H1 (cell line): ENCODE measurements at regions not wholly inside any gene's neighbourhood (a gene's known extent, or its start where the extent isn't known, plus 50 kb on each side); places are given as distances from the start of the nearest gene placed in this dataset.

ENCODE experiments used
- CTCF ChIA-PET: fragments of 300-600 bp; sonication (Branson Sonifier 250); formaldehyde crosslinking; loops from one replicate; lab custom pipeline; 2021; ENCODE audit not compliant: partially characterized antibody; lab: Charles Lee
- POLR2A ChIA-PET: fragments of 300-600 bp; sonication (Branson Sonifier 250); formaldehyde crosslinking; loops from one replicate; lab custom pipeline; 2021; ENCODE audit warnings: inconsistent platforms; ENCODE audit not compliant: partially characterized antibody; lab: Charles Lee
- DNase-seq, 2 experiments: peaks; one replicate each; pipeline versions ENCODE4 v3.0.0 to v3.0.0-alpha.2; 2010 to 2022; ENCODE audit warnings: low spot score in 2 of 2, low read depth in 1 of 2, mixed read lengths in 1 of 2
- FAIRE-seq: peaks from 2 replicates; lab custom pipeline; 2011; peaks lifted over from hg19 to GRCh38; lab: Jason Lieb, UNC
- H2AFZ ChIP-seq: 2 replicates; pipeline ENCODE4 v1.8.1; 2012; ENCODE audit warnings: low read length, inconsistent platforms
- H2AK5ac ChIP-seq: 2 replicates; pipeline ENCODE4 v1.6.1; 2013; ENCODE audit warnings: low read depth, low read length
- H2BK120ac ChIP-seq: replicated peaks from 2 replicates; pipeline ENCODE3; 2013; ENCODE audit warnings: low read depth, low read length, inconsistent platforms
- H2BK12ac ChIP-seq: 2 replicates; pipeline ENCODE4 v1.6.1; 2013; ENCODE audit warnings: low read depth, low read length
- H2BK15ac ChIP-seq: 2 replicates; pipeline ENCODE4 v1.6.1; 2013; ENCODE audit warnings: low read length
- H2BK20ac ChIP-seq: 2 replicates; pipeline ENCODE4 v1.6.1; 2013; ENCODE audit warnings: low read length
- H2BK5ac ChIP-seq: 2 replicates; pipeline ENCODE4 v1.6.1; 2013; ENCODE audit warnings: low read depth, low read length
- H3K14ac ChIP-seq: 2 replicates; pipeline ENCODE4 v1.6.1; 2013; ENCODE audit warnings: inconsistent platforms; ENCODE audit not compliant: insufficient read length
- H3K18ac ChIP-seq: 2 replicates; pipeline ENCODE4 v1.6.1; 2013; ENCODE audit warnings: low read length; ENCODE audit errors: extremely low read depth
- H3K23ac ChIP-seq: 2 replicates; pipeline ENCODE4 v1.6.1; 2013; ENCODE audit warnings: inconsistent platforms; ENCODE audit not compliant: insufficient read length
- H3K23me2 ChIP-seq: 2 replicates; pipeline ENCODE4 v1.6.1; 2013; ENCODE audit warnings: low read depth, low read length
- H3K27ac ChIP-seq: 2 replicates; pipeline ENCODE4 v1.6.1; 2011; ENCODE audit warnings: low read depth, low read length, inconsistent platforms
- H3K27me3 ChIP-seq, 4 experiments: replicated peaks in 1 of 4; 1 replicate in 1 of 4; 2 replicates in 3 of 4; pipeline versions ENCODE4 v1.6.1 to v1.8.1; 2011 to 2013; ENCODE audit warnings: low read length in 3 of 4, mild to moderate bottlenecking in 3 of 4, inconsistent platforms in 2 of 4, mixed read lengths in 2 of 4, moderate library complexity in 1 of 4; ENCODE audit not compliant: control insufficient read depth in 3 of 4, insufficient read depth in 3 of 4; ENCODE audit errors: extremely low read depth in 1 of 4
- H3K36me3 ChIP-seq, 4 experiments: 2 replicates each; pipeline versions ENCODE4 v1.6.1 to v1.8.1; 2011 to 2013; ENCODE audit warnings: mild to moderate bottlenecking in 4 of 4, low read length in 3 of 4, moderate library complexity in 2 of 4, control low read depth in 1 of 4, inconsistent platforms in 1 of 4; ENCODE audit not compliant: insufficient read depth in 4 of 4, control insufficient read depth in 2 of 4
- H3K4ac ChIP-seq: replicated peaks from 2 replicates; pipeline ENCODE3; 2013; ENCODE audit warnings: low read length, low read depth, mixed read lengths, inconsistent platforms; ENCODE audit not compliant: insufficient read length
- H3K4me1 ChIP-seq, 4 experiments: replicated peaks in 1 of 4; 1 replicate in 1 of 4; 2 replicates in 3 of 4; pipeline versions ENCODE4 v1.6.1 to v1.8.1; 2011 to 2013; ENCODE audit warnings: low read length in 3 of 4, inconsistent platforms in 2 of 4, mixed read lengths in 1 of 4; ENCODE audit not compliant: insufficient read depth in 4 of 4, control insufficient read depth in 3 of 4
- H3K4me2 ChIP-seq, 2 experiments: 2 replicates each; pipeline versions ENCODE4 v1.6.1 to v1.8.1; 2011 to 2013; ENCODE audit warnings: low read depth in 2 of 2, low read length in 2 of 2, control low read depth in 1 of 2, inconsistent platforms in 1 of 2, mild to moderate bottlenecking in 1 of 2; ENCODE audit not compliant: insufficient read depth in 1 of 2
- H3K4me3 ChIP-seq, 4 experiments: fragments of 200-600, 300-600 bp in 1 of 4; sonication (generic), shearing (Covaris generic), sonication (Bioruptor Twin) in 1 of 4; 2 replicates each; pipeline versions ENCODE4 v1.5.1 to v1.8.1; 2011 to 2016; ENCODE audit warnings: low read length in 4 of 4, low read depth in 3 of 4, control low read depth in 2 of 4, inconsistent platforms in 2 of 4, mild to moderate bottlenecking in 2 of 4, mixed read lengths in 1 of 4, moderate library complexity in 1 of 4; ENCODE audit not compliant: insufficient read depth in 2 of 4; ENCODE audit errors: extremely low read depth in 1 of 4
- H3K56ac ChIP-seq: replicated peaks from 2 replicates; pipeline ENCODE3; 2013; ENCODE audit warnings: low read depth, mild to moderate bottlenecking, mixed read lengths, low read length, inconsistent platforms; ENCODE audit not compliant: insufficient read length
- H3K79me1 ChIP-seq: 2 replicates; pipeline ENCODE4 v1.6.1; 2013; ENCODE audit warnings: low read depth, low read length, control low read depth
- H3K79me2 ChIP-seq, 2 experiments: 2 replicates each; pipeline versions ENCODE4 v1.6.1 to v1.8.1; 2012 to 2013; ENCODE audit warnings: low read length in 2 of 2, mild to moderate bottlenecking in 2 of 2, inconsistent platforms in 1 of 2; ENCODE audit not compliant: insufficient read depth in 2 of 2, control insufficient read depth in 1 of 2
- H3K9ac ChIP-seq, 4 experiments: replicated peaks in 1 of 4; 1 replicate in 1 of 4; 2 replicates in 3 of 4; pipeline versions ENCODE4 v1.6.1 to v1.8.1; 2011 to 2013; ENCODE audit warnings: low read depth in 3 of 4, low read length in 3 of 4, control low read depth in 2 of 4, mild to moderate bottlenecking in 2 of 4, moderate library complexity in 2 of 4, inconsistent platforms in 1 of 4; ENCODE audit errors: extremely low read depth in 1 of 4
- H3K9me3 ChIP-seq, 2 experiments: 2 replicates each; pipeline versions ENCODE4 v1.6.1 to v1.8.1; 2012 to 2013; ENCODE audit warnings: mild to moderate bottlenecking in 2 of 2, moderate library complexity in 2 of 2, control low read depth in 1 of 2, inconsistent platforms in 1 of 2, low read depth in 1 of 2, low read length in 1 of 2, mixed read lengths in 1 of 2; ENCODE audit not compliant: insufficient read depth in 2 of 2
- H4K20me1 ChIP-seq, 2 experiments: replicated peaks in 1 of 2; 2 replicates each; pipeline versions ENCODE3 to v1.8.1; 2011 to 2013; ENCODE audit warnings: inconsistent platforms in 2 of 2, low read length in 2 of 2, mild to moderate bottlenecking in 1 of 2; ENCODE audit not compliant: insufficient read depth in 2 of 2, control insufficient read depth in 1 of 2
- H4K5ac ChIP-seq: 2 replicates; pipeline ENCODE4 v1.6.1; 2013; ENCODE audit warnings: low read length, low read depth, mixed read lengths, inconsistent platforms; ENCODE audit not compliant: insufficient read length
- H4K8ac ChIP-seq: 2 replicates; pipeline ENCODE4 v1.8.0; 2013; ENCODE audit warnings: mild to moderate bottlenecking, moderate library complexity, low read length, inconsistent platforms; ENCODE audit not compliant: insufficient read depth; ENCODE audit errors: extremely low read depth
- H4K91ac ChIP-seq: replicated peaks from 2 replicates; pipeline ENCODE3; 2013; ENCODE audit warnings: low read length, mixed read lengths, inconsistent platforms; ENCODE audit not compliant: insufficient read length
- ASH2L ChIP-seq: fragments of 200-600, 300-600 bp; sonication (generic); IDR thresholded peaks from one replicate; pipeline ENCODE4 v1.7.1; 2017; ENCODE audit warnings: low read length
- BRCA1 ChIP-seq: IDR thresholded peaks from 2 replicates; pipeline ENCODE4 v1.6.1; 2012; ENCODE audit warnings: low read depth, low read length, improper control_type of control experiment
- CEBPB ChIP-seq: IDR thresholded peaks from 2 replicates; pipeline ENCODE4 v1.6.1; 2012; ENCODE audit warnings: low read depth, low read length
- EGR1 ChIP-seq: IDR thresholded peaks from 2 replicates; pipeline ENCODE4 v1.6.1; 2011; ENCODE audit warnings: low read depth, low read length, borderline replicate concordance
- FOSL1 ChIP-seq: IDR thresholded peaks from 2 replicates; pipeline ENCODE4 v1.6.1; 2011; ENCODE audit warnings: mild to moderate bottlenecking, low read depth, low read length, moderate library complexity; ENCODE audit not compliant: insufficient read depth
- HDAC2 ChIP-seq, 2 experiments: fragments of 300-600 bp in 1 of 2; sonication (generic) in 1 of 2; IDR thresholded peaks; 2 replicates each; pipeline ENCODE4 v1.6.1; 2011 to 2012; ENCODE audit warnings: low read depth in 2 of 2, low read length in 2 of 2, mild to moderate bottlenecking in 2 of 2, moderate library complexity in 2 of 2, borderline replicate concordance in 1 of 2, inconsistent platforms in 1 of 2
- KDM4A ChIP-seq: IDR thresholded peaks from one replicate; pipeline ENCODE4 v1.7.1; 2012; ENCODE audit warnings: low read depth, mild to moderate bottlenecking, moderate library complexity, low read length, inconsistent platforms; ENCODE audit not compliant: severe bottlenecking
- MAFK ChIP-seq: IDR thresholded peaks from 2 replicates; pipeline ENCODE4 v1.6.1; 2012; ENCODE audit warnings: low read depth, mild to moderate bottlenecking, improper control_type of control experiment, low read length
- MAX ChIP-seq: IDR thresholded peaks from 2 replicates; pipeline ENCODE4 v1.6.1; 2012; ENCODE audit warnings: inconsistent platforms
- PHF8 ChIP-seq: fragments of 200-600 bp; sonication (generic); conservative IDR thresholded peaks from 2 replicates; pipeline ENCODE4 v1.7.1; 2012; ENCODE audit warnings: low read depth, mild to moderate bottlenecking, inconsistent platforms, low read length, moderate library complexity
- SIN3A ChIP-seq, 2 experiments: IDR thresholded peaks in 1 of 2; conservative IDR thresholded peaks in 1 of 2; 2 replicates each; pipeline ENCODE4 v1.6.1; 2011 to 2012; ENCODE audit warnings: low read length in 2 of 2, improper control_type of control experiment in 1 of 2, low read depth in 1 of 2, mild to moderate bottlenecking in 1 of 2
- SP4 ChIP-seq: IDR thresholded peaks from 2 replicates; pipeline ENCODE4 v1.6.1; 2012; ENCODE audit warnings: low read length, inconsistent platforms
- SUZ12 ChIP-seq: fragments of 200-600 bp; sonication (generic); IDR thresholded peaks from 2 replicates; pipeline ENCODE4 v1.6.1; 2012; ENCODE audit warnings: mild to moderate bottlenecking, inconsistent platforms, low read length, moderate library complexity, mixed read lengths
- WGBS, 2 experiments: shearing (Covaris generic) in 1 of 2; methylation state at CpG; one replicate each; pipeline versions ENCODE4 v1.1.6 to v1.1.7; 2013 to 2015; ENCODE audit warnings: low lambda C conversion rate in 2 of 2, mixed read lengths in 2 of 2, inconsistent platforms in 1 of 2, low coverage in 1 of 2, missing lambda C conversion rate in 1 of 2; ENCODE audit not compliant: insufficient replicate concordance in 2 of 2, insufficient coverage in 1 of 2, insufficient read length in 1 of 2; ENCODE audit errors: extremely low coverage in 1 of 2, missing lambda C conversion rate in 1 of 2; 5-methylcytosine and 5-hydroxymethylcytosine counted together

- Histone ChIP-seq H4K8ac (no peak overlapping the region), H2BK12ac (no peak overlapping the region), H3K23ac (no peak overlapping the region), H3K9ac (no peak overlapping the region), H2BK5ac (no peak overlapping the region), H2BK15ac (no peak overlapping the region), H3K9me3 (no peaks in the 10 kb centered on the region), H3K23me2 (no peaks in the 10 kb centered on the region), H3K79me2 (no peaks in the 10 kb centered on the region), H4K91ac (no peak overlapping the region), H3K4me3 (no peak overlapping the region), H4K5ac (no peak overlapping the region), H3K4me2 (no peak overlapping the region), H3K27ac (no peak overlapping the region), H3K79me1 (no peaks in the 10 kb centered on the region), H3K36me3 (no peaks in the 10 kb centered on the region), H2AFZ (no peak overlapping the region), H3K18ac (no peak overlapping the region), H2AK5ac (no peak overlapping the region), H3K4ac (no peak overlapping the region), H3K4me1 (peaks cover 0 to 5% (median 2%) of the 10 kb centered on the region in 4 experiments; a peak in 3 of 7 replicates), H3K56ac (no peak overlapping the region), H2BK20ac (no peak overlapping the region), H3K27me3 (no peaks in the 10 kb centered on the region; a peak in 2 of 7 replicates), H3K14ac (no peak overlapping the region), H2BK120ac (no peak overlapping the region), H4K20me1 (no peaks in the 10 kb centered on the region)
- 91% methylated on average over 3 of the region's 3 CpGs; no CpG with 5 or more reads in 1 of the 2 experiments for WGBS, 2 experiments
- no peak for DNase-seq
- ChIA-PET POLR2A (interaction anchor here (0.6 kb wide), 1 partner anchor 101 kb away, joined by 3 read pairs; no protein-coding TSS in a partner anchor), CTCF (no interaction called here)
- FAIRE-seq, result no peak
- TF ChIP-seq ASH2L (no peak), PHF8 (no peak), MAX (no peak), CEBPB (no peak), SUZ12 (no peak), BRCA1 (no peak), FOSL1 (no peak), SIN3A (conservative IDR thresholded peaks at IDR 0.05 in 1 of 2, IDR thresholded peaks at IDR 0.05 in 1 of 2; ENCODE audit: low read depth in 1 of 2, low read length in 2 of 2) (no peak), EGR1 (no peak), HDAC2 (IDR thresholded peaks at IDR 0.05; ENCODE audit: borderline replicate concordance in 1 of 2, low read depth in 2 of 2, low read length in 2 of 2) (no peak), KDM4A (no peak), SP4 (no peak), MAFK (no peak)
Measured at GRCh38 chr12:4171742-4172141, 101.8 kb upstream of the CCND2 start.
